ENCODE measurements at regions not wholly inside any gene's neighbourhood (a gene's known extent, or its start where the extent isn't known, plus 50 kb on each side); places are given as distances from the start of the nearest gene placed in this dataset.
"Not testable (repeated sequence)": the region's sequence is repeated elsewhere in the genome, so short reads cannot be mapped to it uniquely, and the experiment has no call there.

DNA sequence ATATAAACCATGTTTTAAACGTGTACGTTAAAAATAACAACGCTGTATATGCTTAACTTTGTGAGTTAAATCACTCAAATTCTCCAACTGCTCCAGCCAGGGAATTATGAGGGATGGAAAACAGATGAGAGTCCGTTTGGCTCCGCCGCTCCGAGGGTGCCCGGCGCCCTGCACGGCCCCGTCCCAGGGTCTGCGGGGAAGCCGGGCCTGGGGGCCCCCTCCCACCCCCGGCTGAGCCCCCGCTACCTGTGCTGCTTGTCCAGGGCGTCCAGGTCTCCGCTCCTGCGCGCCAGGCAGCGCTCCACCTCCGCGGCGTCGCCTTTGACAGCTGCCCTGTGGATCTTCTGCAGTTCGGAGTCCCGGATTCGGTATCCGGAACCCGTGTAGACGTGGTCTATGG is 415.5 kb downstream of the FOXD4L4 start:
- not testable (repeated sequence) for DNase-seq (ENCODE audit: low read depth)

DNA sequence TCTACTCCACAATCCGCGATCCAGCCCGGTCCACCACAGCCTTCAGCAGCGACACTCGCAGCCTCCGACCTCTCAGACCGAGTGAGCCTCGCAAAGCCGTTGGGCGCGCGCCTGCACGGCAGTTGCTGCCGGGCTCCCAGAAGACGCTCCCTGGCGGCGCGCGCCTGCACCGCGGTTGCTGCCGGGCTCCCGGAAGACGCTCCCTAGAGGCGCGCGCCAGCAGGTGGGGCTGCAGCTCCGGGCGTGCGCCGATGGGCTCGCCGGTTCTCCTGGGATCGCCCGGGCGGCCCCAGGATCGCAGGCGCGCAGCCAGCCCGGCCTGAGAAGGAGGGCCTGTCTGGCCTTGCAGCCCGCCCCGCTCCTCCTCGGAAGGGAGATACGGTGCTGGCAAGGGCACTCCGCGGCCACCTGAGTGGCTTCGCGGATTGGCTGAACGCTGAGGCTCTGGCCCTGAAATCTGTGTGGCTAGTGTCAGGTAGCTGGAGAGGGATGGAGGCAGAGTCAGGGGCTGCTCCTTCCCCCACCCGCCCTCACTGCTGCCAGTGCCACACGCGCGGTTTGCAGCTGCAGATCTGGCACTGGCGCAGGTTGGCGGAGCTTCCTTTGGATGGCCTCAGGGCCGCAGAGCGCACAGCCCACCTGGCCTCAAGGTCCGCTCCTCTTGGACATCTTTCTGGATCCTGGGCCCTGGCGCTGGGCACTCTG is 416.2 kb downstream of the FOXD4L4 start:
- not testable (repeated sequence) for DNase-seq (ENCODE audit: low read depth)

GRCh38 chr9:66153971-66154691 is 417.2 kb downstream of the FOXD4L4 start:
- not testable (repeated sequence) for DNase-seq (ENCODE audit: low read depth)

DNA sequence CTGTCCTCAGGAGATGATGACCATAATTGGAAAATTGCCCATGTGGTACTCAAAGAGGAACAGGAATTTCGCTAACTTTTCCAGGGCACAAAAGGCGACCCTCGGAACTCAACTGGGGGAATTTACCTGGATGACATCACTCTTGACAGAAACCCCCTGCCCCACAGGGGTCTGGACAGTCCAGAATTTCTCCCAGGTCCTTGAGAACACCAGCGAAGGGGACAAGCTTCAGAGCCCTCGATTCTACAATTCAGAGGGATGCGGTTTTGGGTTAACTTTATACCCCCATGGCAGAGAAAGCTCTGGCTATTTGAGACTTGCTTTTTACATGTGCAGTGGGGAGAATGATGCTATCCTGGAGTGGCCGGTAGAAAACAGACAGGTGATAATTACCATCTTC is 445.4 kb downstream of the FOXD4L4 start:
- DNase-seq (ENCODE audit: low read depth): not testable (repeated sequence)

DNA sequence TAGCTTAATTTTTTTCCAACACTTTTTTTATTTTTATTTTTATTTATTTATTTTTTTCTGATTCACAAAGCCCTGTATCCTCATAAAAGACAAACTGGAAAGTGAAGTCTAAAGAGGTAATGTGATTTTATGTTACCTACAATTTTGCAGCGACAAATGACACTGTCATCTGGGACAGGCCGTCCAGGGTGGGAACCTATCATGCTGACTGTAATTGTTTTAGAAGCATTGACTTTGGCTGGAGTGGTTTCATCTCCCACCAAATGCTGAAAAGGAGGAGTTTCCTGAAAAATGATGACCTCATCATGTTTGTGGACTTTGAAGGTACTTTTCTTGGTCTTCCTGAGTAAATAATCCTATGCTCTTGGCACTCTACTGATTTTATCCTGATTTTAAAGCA is 446.7 kb downstream of the FOXD4L4 start:
- not testable (repeated sequence) for DNase-seq (ENCODE audit: low read depth)

DNA sequence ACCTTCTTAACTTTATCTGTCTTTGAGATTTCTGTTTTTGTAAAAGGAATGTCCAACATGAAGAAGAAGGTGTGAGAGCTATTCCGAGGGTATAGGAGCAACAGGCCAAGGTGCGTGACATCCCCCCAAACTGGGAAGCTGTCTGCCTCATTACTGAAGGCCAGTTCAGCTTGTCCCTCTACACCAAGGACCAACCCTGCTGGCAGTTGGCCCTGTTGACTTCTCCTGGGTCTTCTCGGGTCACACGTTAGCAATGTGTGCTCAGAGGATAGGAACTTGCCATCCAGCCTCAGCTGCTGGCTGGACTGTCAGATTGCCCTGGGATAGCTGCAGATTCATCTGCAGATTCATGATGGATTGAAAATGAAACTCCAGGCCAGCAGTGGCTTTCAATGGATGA is 460.3 kb downstream of the FOXD4L4 start:
- not testable (repeated sequence) for DNase-seq (ENCODE audit: low read depth)

- not testable (repeated sequence) for DNase-seq (ENCODE audit: low read depth)
These were observed 461.5 kb downstream of the FOXD4L4 start for GRCh38 chr9:66198421-66198820.

DNA sequence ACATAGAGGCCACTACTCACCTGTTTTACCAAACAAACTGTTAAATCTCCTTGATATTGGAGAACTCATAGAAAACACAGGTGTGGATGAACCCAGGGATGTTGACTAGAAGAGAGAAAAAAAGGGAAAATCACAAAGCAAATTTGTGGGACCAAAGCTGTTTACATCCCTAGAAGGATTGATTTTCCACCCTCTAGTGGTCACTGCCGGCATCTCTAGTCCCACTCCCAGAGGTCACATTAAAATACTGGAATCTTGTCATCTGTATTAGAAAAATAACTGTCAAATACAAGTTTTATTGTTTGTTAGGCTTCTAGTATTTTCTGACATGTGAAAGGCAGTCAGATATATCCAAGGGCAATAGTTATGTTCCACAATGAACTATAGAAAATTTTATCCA is 469.7 kb downstream of the FOXD4L4 start:
- not testable (repeated sequence) for DNase-seq (ENCODE audit: low read depth)

DNA sequence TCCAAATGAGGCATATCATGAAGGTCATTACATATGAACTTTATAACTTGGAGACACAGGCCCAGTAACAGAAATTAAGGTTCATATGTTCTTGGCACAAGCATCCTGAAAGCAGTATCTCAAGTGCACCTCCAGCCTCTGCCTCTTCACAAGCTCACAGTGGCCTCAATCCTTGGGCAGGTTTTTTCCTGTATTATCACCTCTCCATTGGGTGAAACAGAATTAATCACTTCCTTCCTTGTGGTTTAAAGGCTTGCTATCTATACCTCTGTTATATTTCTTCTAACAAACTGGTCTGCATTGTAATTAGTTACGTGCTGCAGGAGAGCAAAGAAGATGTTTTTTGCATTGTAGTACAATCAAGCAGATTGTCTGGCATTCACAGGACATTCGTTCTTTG is 471.0 kb downstream of the FOXD4L4 start:
- not testable (repeated sequence) for DNase-seq (ENCODE audit: low read depth)

DNA sequence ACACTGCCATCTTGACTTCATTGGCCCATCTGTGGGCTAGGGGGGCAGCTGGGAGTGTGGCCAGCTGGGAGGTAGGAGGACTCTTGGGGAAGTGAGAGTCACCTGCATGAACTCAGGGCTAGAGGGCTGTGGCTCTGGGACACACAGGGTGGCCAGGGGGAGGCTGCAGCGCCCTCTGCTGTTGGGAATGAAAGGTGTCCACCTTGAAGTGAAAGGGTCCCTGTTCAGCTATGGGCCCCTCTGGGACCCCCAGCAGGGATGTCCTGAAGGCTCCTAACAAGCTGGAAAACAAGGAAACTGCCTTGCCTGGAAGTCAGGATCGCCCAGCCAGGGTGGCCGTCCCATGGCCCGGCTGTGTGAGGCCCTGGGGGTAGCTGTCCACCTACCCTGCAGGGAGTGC is 507.8 kb downstream of the FOXD4L4 start:
- DNase-seq (ENCODE audit: low read depth): not testable (repeated sequence)

DNA sequence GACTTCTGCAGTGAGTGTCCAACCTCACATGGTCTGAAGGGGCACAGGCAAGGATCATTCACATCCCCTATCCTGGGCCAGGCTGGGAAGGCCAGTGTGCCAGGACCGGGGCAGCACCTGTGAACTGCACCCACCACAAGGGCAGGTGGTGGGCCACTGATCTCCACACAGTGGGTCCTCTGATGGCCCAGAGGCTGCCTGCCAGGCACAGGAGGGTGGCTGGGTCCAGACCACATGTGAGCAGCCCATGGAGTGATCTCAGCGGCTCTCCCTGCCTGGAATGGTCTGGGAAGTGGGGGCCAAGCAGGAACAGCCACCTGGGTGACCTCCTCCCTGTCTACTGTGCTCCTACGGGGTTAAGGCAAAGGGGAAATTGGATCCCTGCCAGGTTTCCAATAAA is 508.5 kb downstream of the FOXD4L4 start:
- DNase-seq (ENCODE audit: low read depth): not testable (repeated sequence)

DNA sequence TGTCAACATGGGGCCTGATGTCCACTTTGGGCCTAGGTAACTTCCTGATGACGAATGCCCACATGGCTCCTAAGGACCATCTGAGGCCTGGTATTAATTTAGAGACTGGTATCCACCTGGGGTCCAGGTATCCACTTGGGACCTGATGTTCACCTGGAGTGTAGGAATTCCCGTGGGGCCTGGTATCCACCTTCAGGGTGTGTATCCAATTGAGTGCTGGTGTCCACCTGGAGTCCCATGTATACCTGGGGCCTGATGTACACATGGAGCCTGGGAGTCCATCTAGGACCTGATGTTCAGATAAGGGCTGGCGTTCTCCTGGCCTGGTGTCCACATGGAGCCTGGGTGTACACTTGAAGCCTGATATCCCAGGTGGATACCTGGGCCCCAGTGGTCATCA is 520.6 kb downstream of the FOXD4L4 start:
- not testable (repeated sequence) for DNase-seq (ENCODE audit: low read depth)

DNA sequence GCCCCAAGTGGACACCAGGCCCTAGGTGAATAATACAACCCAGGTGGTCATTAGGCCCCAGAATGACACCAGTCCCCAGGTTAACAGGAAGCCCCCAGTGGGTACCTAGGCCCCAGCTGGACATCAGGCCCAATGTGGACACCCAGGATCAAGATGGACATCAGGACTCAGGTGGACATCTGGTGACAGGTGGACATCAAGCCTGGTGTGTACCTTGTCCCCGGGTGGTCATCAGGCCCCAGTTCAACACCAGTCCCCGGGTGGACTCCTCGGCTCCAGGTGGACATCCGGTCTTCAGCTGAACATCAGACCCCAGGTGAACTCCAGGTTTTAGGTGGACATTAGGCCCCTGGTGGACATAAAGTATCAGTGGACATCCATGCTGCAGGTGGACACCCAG is 524.6 kb downstream of the FOXD4L4 start:
- DNase-seq (ENCODE audit: low read depth): not testable (repeated sequence)

DNA sequence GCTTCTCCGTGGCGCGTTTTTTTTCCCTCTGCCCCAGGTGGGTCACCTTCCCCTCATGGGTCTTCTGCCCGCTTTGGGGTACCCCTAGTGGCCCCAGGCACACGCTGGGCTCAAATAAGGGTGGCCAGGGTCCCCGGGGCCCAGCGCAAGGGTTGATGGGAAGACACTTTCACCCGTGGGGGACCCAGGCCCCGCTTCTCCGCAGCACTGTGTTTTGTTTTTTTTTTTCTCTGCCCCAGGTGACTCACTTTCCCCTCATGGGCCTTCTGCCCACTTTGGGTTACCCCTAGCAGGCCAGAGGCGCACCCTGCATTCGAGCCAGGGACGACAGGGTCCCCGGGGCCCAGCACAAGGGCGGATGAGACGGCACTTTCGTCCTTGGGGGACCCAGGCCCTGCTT is 526.7 kb downstream of the FOXD4L4 start:
- not testable (repeated sequence) for DNase-seq (ENCODE audit: low read depth)

DNA sequence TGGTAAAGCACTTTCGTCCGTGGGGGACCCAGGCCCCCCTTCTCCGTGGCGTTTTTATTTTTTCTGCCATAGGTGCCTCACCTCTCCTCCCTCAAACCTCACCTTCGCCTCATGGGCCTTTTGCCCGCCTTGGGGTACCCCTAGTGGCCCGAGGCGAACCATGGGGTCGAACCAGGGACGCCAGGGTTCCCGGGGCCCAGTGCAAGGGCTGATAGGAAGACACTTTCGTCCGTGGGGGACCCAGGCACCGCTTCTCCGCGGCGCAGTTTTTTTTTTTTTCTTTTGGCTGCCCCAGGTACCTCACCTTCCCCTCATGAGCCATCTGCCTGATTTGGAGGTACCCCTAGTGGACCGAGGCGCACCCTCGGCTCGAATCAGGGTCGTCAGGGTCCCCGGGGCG is 527.8 kb downstream of the FOXD4L4 start:
- not testable (repeated sequence) for DNase-seq (ENCODE audit: low read depth)

DNA sequence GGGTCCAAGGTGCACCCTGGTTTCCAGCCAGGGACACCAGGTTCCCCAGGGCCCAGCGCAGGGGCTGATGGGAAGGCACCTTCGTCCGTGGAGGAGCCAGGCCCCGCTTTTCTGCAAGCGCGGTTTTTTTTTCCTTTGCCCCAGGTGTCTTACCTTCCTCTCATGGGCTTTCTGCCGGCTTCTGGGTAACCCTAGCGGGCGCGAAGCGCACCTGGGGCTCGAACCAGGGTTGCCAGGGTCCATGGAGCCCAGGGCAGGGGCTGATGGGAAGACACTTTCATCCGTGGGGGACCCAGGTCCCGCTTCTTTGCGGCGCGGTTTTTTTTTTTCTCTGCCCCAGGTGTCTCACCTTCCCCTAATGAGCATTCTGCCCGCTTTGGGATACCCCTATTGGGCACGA is 529.3 kb downstream of the FOXD4L4 start:
- DNase-seq (ENCODE audit: low read depth): not testable (repeated sequence)

DNA sequence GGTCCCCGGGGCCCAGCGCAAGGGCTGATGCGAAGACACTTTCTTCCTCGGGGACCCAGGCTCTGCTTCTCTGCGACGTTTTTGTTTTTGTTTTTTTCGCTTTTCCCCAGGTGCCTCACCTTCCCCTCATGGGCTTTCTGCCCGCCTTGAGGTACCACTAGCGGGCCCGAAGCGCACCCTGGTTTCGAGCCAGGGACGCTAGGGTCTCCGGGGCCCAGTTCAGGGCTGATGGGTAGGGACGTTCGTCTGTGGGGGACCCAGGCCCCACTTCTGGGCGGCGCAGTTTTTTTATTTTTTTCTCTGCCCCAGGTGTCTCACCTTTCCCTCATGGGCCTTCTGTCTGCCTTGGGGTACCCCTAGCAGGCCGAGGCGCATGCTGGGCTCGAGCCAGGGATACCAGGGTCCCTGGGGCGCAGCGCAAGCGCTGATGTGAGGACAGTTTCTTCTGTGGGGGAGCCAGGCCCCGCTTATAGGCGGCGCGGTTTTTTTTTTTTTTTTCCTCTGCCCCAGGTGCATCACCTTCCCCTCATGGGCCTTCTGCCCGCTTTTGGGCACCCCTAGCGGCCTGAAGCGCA is 530.0 kb downstream of the FOXD4L4 start:
- DNase-seq (ENCODE audit: low read depth): not testable (repeated sequence)

- DNase-seq (ENCODE audit: low read depth): not testable (repeated sequence)
These were observed 530.7 kb downstream of the FOXD4L4 start for GRCh38 chr9:66267684-66268083.

DNA sequence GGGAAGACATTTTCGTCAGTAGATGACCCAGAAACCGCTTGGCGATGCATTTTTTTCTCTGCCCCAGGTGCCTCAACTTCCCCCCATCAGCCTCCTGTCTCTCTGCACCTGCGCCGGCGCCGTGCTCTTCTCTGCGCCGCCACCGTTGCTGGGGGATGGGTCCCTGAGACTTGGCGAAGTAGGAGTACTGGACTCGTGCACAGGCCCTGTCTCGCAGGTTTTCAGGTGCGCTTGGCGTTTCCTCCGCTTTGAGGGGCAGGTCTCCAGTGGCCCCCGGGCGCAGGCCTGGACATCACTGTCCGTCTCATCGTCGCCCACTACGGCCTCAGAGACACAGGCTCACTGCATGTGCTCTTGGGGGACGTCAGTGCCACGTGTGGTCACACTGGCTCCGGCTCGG is 532.1 kb downstream of the FOXD4L4 start:
- DNase-seq (ENCODE audit: low read depth): not testable (repeated sequence)

DNA sequence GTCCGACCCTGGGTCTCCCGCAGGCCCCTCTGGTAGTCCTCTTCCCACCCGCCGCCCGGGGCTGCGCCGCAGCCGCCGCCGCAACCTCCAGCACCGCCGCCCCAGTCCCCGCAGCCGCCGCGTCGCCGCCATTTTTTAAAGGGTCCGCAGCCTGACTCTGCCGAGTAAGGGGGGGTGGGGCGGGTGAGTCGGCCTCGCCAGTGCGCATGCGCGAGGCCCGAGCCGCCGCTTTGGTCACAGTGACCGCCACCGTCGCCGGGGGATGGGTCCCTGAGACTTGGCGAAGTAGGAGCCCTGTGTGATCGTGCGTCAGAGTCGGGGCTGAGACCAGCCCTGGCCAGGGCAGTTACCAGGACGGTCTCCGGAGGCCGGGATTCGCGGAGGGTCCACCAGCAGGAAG is 532.8 kb downstream of the FOXD4L4 start:
- peak; percentile 45 for DNase-seq (ENCODE audit: low read depth)

DNA sequence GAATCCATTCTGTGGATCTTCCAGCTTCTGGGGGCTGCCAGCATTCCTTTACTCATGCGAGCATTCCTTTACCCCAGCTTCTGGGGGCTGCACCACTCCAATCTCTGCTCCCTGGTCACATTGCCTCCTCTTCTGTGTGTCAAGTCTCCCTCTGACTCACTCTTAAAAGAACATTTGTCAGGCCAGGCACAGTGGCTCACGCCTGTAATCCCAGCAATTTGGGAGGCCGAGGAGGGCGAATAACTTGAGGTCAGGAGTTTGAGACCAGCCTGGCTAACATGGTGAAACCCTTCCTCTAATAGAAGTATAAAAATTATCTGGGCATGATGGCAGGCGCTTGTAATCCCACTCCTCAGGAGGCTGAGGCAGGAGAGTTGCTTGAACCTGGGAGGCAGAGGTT is 541.9 kb downstream of the FOXD4L4 start:
- DNase-seq (ENCODE audit: low read depth): not testable (repeated sequence)
